ENCODE measurements at regions not wholly inside any gene's neighbourhood (a gene's known extent, or its start where the extent isn't known, plus 50 kb on each side); places are given as distances from the start of the nearest gene placed in this dataset.

DNA sequence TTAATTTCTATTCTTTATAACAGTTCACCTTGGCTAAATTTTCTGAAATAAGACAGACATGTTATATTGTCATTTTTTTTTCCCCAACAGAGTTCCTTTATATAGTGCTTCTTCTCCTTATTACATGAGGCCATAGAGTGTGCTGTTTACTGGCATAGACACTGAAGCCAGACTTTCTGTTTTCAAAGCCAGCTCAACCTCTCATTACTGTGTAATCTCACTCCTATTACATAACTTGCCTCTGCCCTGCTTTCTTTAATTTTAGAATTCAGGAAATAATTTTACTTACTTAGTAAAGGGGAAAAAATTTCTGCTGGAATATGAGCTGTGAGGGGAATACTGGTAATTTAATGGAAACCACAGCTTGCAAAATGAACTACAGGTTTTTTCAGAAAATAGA is 1380.4 kb downstream of the SLITRK1 start:
- H2AFZ ChIP-seq (ENCODE audit: insufficient read depth, low read depth, low read length, poor library complexity, severe bottlenecking): no peak overlapping the region
- Mint-ChIP-seq H3K4me1 (no peaks in the 10 kb centered on the region), H3K9me3 (peaks cover 0 to 13% (median 3%) of the 10 kb centered on the region in 7 donors), H3K27me3 (ENCODE audit: low read depth in 3 of 3) (no peaks in the 10 kb centered on the region), H3K4me3 (no peak overlapping the region), H3K27ac (no peak overlapping the region), H3K36me3 (no peaks in the 10 kb centered on the region)
- no peak overlapping the region for H3K9ac ChIP-seq (ENCODE audit: insufficient read depth, low read length, poor library complexity, severe bottlenecking)
- no peaks in the 10 kb centered on the region for H3K4me1 ChIP-seq (ENCODE audit: control insufficient read depth in 1 of 2, insufficient read depth in 2 of 2, low read length in 2 of 2)
- H3K79me2 ChIP-seq (ENCODE audit: insufficient read depth, low read length): no peaks in the 10 kb centered on the region
- TF ChIP-seq, protein P1, sequence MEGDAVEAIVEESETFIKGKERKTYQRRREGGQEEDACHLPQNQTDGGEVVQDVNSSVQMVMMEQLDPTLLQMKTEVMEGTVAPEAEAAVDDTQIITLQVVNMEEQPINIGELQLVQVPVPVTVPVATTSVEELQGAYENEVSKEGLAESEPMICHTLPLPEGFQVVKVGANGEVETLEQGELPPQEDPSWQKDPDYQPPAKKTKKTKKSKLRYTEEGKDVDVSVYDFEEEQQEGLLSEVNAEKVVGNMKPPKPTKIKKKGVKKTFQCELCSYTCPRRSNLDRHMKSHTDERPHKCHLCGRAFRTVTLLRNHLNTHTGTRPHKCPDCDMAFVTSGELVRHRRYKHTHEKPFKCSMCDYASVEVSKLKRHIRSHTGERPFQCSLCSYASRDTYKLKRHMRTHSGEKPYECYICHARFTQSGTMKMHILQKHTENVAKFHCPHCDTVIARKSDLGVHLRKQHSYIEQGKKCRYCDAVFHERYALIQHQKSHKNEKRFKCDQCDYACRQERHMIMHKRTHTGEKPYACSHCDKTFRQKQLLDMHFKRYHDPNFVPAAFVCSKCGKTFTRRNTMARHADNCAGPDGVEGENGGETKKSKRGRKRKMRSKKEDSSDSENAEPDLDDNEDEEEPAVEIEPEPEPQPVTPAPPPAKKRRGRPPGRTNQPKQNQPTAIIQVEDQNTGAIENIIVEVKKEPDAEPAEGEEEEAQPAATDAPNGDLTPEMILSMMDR (IDR thresholded peaks at IDR 0.05): no peak
- H3K36me3 ChIP-seq (replicated peaks in 1 of 2; ENCODE audit: control insufficient read depth in 1 of 2, insufficient read depth in 2 of 2, low read length in 2 of 2): no peaks in the 10 kb centered on the region
- no peak overlapping the region for H3K27ac ChIP-seq (ENCODE audit: low read depth in 1 of 2, low read length in 2 of 2)
- H4K20me1 ChIP-seq (ENCODE audit: insufficient read depth, low read length): no peaks in the 10 kb centered on the region
- no peaks in the 10 kb centered on the region for H3K27me3 ChIP-seq (ENCODE audit: control insufficient read depth in 2 of 2, insufficient read depth in 2 of 2, low read length in 2 of 2)
- intact Hi-C loops (cut with micrococcal nuclease): no loop called here
- DNase-seq: no peak
- H3K9me3 ChIP-seq (replicated peaks in 1 of 2; ENCODE audit: control insufficient read depth in 1 of 2, insufficient read depth in 1 of 2, low read length in 2 of 2): peaks cover 0 to 6% of the 10 kb centered on the region in 2 donors
- no peak overlapping the region for H3K4me2 ChIP-seq (replicated peaks; ENCODE audit: extremely low read depth, low read length, poor library complexity, severe bottlenecking)
- H3K4me3 ChIP-seq (replicated peaks in 1 of 3; ENCODE audit: low read depth in 2 of 3, low read length in 3 of 3): no peak overlapping the region

- Histone ChIP-seq H3K4me3 (replicated peaks in 1 of 3; ENCODE audit: low read depth in 2 of 3, low read length in 3 of 3) (no peak overlapping the region), H3K27ac (ENCODE audit: low read depth in 1 of 2, low read length in 2 of 2) (no peak overlapping the region), H3K4me2 (replicated peaks; ENCODE audit: extremely low read depth, low read length, poor library complexity, severe bottlenecking) (no peak overlapping the region), H3K4me1 (ENCODE audit: control insufficient read depth in 1 of 2, insufficient read depth in 2 of 2, low read length in 2 of 2) (no peaks in the 10 kb centered on the region), H3K9me3 (replicated peaks in 1 of 2; ENCODE audit: control insufficient read depth in 1 of 2, insufficient read depth in 1 of 2, low read length in 2 of 2) (peaks cover 0 to 2% of the 10 kb centered on the region in 2 donors), H4K20me1 (ENCODE audit: insufficient read depth, low read length) (no peaks in the 10 kb centered on the region), H3K9ac (ENCODE audit: insufficient read depth, low read length, poor library complexity, severe bottlenecking) (no peak overlapping the region), H3K27me3 (ENCODE audit: control insufficient read depth in 2 of 2, insufficient read depth in 2 of 2, low read length in 2 of 2) (no peaks in the 10 kb centered on the region), H2AFZ (ENCODE audit: insufficient read depth, low read depth, low read length, poor library complexity, severe bottlenecking) (no peak overlapping the region), H3K79me2 (ENCODE audit: insufficient read depth, low read length) (no peaks in the 10 kb centered on the region), H3K36me3 (replicated peaks in 1 of 2; ENCODE audit: control insufficient read depth in 1 of 2, insufficient read depth in 2 of 2, low read length in 2 of 2) (no peaks in the 10 kb centered on the region)
- Mint-ChIP-seq H3K27me3 (ENCODE audit: low read depth in 3 of 3) (no peaks in the 10 kb centered on the region), H3K4me1 (no peaks in the 10 kb centered on the region), H3K36me3 (no peaks in the 10 kb centered on the region), H3K9me3 (peaks cover 0 to 5% (median 1%) of the 10 kb centered on the region in 7 donors), H3K27ac (no peak overlapping the region), H3K4me3 (no peak overlapping the region)
- TF ChIP-seq, protein P1 (IDR thresholded peaks at IDR 0.05): no peak
- no peak for DNase-seq
- WGBS (ENCODE audit: insufficient coverage): no CpG with 5 or more reads among the region's 2 CpGs
- intact Hi-C loops (cut with micrococcal nuclease): no loop called here
These were observed 1401.9 kb downstream of the SLITRK1 start for GRCh38 chr13:82480415-82480814.

Data from CD14-positive monocyte (primary cell).